IPS-15b (cell line): ENCODE measurements at regions not wholly inside any gene's neighbourhood (a gene's known extent, or its start where the extent isn't known, plus 50 kb on each side); places are given as distances from the start of the nearest gene placed in this dataset.

Experiments
- H3K27me3 ChIP-seq: one replicate; pipeline ENCODE4 v1.6.1; 2013; ENCODE audit warnings: low read length; ENCODE audit not compliant: control insufficient read depth, insufficient read depth
- H3K36me3 ChIP-seq: one replicate; pipeline ENCODE4 v1.6.1; 2013; ENCODE audit warnings: low read length; ENCODE audit not compliant: control insufficient read depth, insufficient read depth
- H3K4me1 ChIP-seq: one replicate; pipeline ENCODE4 v1.6.1; 2013; ENCODE audit warnings: mild to moderate bottlenecking, low read length; ENCODE audit not compliant: control insufficient read depth, insufficient read depth
- H3K4me3 ChIP-seq: one replicate; pipeline ENCODE4 v1.5.1; 2013; ENCODE audit warnings: low read depth, low read length
- H3K9ac ChIP-seq: one replicate; pipeline ENCODE4 v1.6.1; 2013; ENCODE audit warnings: low read depth, mild to moderate bottlenecking, low read length
- H3K9me3 ChIP-seq: one replicate; pipeline ENCODE4 v1.6.1; 2013; ENCODE audit warnings: mild to moderate bottlenecking, low read length; ENCODE audit not compliant: control insufficient read depth, insufficient read depth

GRCh38 chr9:91132576-91133073 lies 229.1 kb downstream of the AUH start:
- H3K27me3 ChIP-seq: no peaks in the 10 kb centered on the region
- H3K4me1 ChIP-seq: no peaks in the 10 kb centered on the region
- no peaks in the 10 kb centered on the region for H3K36me3 ChIP-seq
- H3K9me3 ChIP-seq: no peaks in the 10 kb centered on the region
- no peak overlapping the region for H3K4me3 ChIP-seq
- H3K9ac ChIP-seq: no peak overlapping the region

GRCh38 chr9:91134608-91135007 lies 227.1 kb downstream of the AUH start:
- H3K27me3 ChIP-seq: no peaks in the 10 kb centered on the region
- no peaks in the 10 kb centered on the region for H3K36me3 ChIP-seq
- H3K4me1 ChIP-seq: no peaks in the 10 kb centered on the region
- no peak overlapping the region for H3K9ac ChIP-seq
- no peak overlapping the region for H3K4me3 ChIP-seq
- no peaks in the 10 kb centered on the region for H3K9me3 ChIP-seq

GRCh38 chr9:91137391-91137790 lies 224.3 kb downstream of the AUH start:
- H3K36me3 ChIP-seq: no peaks in the 10 kb centered on the region

GRCh38 chr9:91138760-91139159 lies 223.0 kb downstream of the AUH start:
- no peaks in the 10 kb centered on the region for H3K9me3 ChIP-seq
- no peak overlapping the region for H3K4me3 ChIP-seq
- H3K27me3 ChIP-seq: no peaks in the 10 kb centered on the region
- H3K36me3 ChIP-seq: no peaks in the 10 kb centered on the region
- no peaks in the 10 kb centered on the region for H3K4me1 ChIP-seq
- H3K9ac ChIP-seq: no peak overlapping the region

More at GRCh38 chr9:91137391-91137790, 224.3 kb downstream of the AUH start:
- no peaks in the 10 kb centered on the region for H3K4me1 ChIP-seq
- no peaks in the 10 kb centered on the region for H3K27me3 ChIP-seq
- no peak overlapping the region for H3K4me3 ChIP-seq
- no peak overlapping the region for H3K9ac ChIP-seq
- no peaks in the 10 kb centered on the region for H3K9me3 ChIP-seq

GRCh38 chr9:91141407-91141965 lies 220.2 kb downstream of the AUH start:
- no peak overlapping the region for H3K9ac ChIP-seq
- no peaks in the 10 kb centered on the region for H3K9me3 ChIP-seq
- H3K4me3 ChIP-seq: no peak overlapping the region
- no peaks in the 10 kb centered on the region for H3K36me3 ChIP-seq
- no peaks in the 10 kb centered on the region for H3K27me3 ChIP-seq
- no peaks in the 10 kb centered on the region for H3K4me1 ChIP-seq

GRCh38 chr9:91143162-91143561 lies 218.6 kb downstream of the AUH start:
- Histone ChIP-seq H3K9ac (no peak overlapping the region), H3K36me3 (no peaks in the 10 kb centered on the region), H3K4me1 (peaks cover 4% of the 10 kb centered on the region), H3K9me3 (no peaks in the 10 kb centered on the region), H3K27me3 (no peaks in the 10 kb centered on the region), H3K4me3 (no peak overlapping the region)

- Histone ChIP-seq H3K9me3 (no peaks in the 10 kb centered on the region), H3K36me3 (no peaks in the 10 kb centered on the region), H3K9ac (no peak overlapping the region), H3K27me3 (no peaks in the 10 kb centered on the region), H3K4me1 (peaks cover 8% of the 10 kb centered on the region), H3K4me3 (no peak overlapping the region)
These were observed 218.1 kb downstream of the AUH start for GRCh38 chr9:91143642-91144041.

GRCh38 chr9:91144769-91145168 lies 216.9 kb downstream of the AUH start:
- Histone ChIP-seq H3K27me3 (no peaks in the 10 kb centered on the region), H3K36me3 (no peaks in the 10 kb centered on the region), H3K9ac (no peak overlapping the region), H3K9me3 (no peaks in the 10 kb centered on the region), H3K4me1 (peaks cover 8% of the 10 kb centered on the region), H3K4me3 (no peak overlapping the region)

GRCh38 chr9:91145496-91145895 lies 216.2 kb downstream of the AUH start:
- Histone ChIP-seq H3K4me1 (peaks cover 8% of the 10 kb centered on the region), H3K9me3 (no peaks in the 10 kb centered on the region), H3K9ac (no peak overlapping the region), H3K27me3 (no peaks in the 10 kb centered on the region), H3K36me3 (no peaks in the 10 kb centered on the region), H3K4me3 (no peak overlapping the region)

GRCh38 chr9:91146391-91147019 lies 215.2 kb downstream of the AUH start:
- Histone ChIP-seq H3K4me1 (peaks cover 8% of the 10 kb centered on the region), H3K9me3 (no peaks in the 10 kb centered on the region), H3K4me3 (no peak overlapping the region), H3K9ac (no peak overlapping the region), H3K36me3 (no peaks in the 10 kb centered on the region), H3K27me3 (no peaks in the 10 kb centered on the region)

GRCh38 chr9:91147079-91147708 lies 214.5 kb downstream of the AUH start:
- Histone ChIP-seq H3K4me3 (no peak overlapping the region), H3K9me3 (no peaks in the 10 kb centered on the region), H3K27me3 (no peaks in the 10 kb centered on the region), H3K9ac (no peak overlapping the region), H3K36me3 (no peaks in the 10 kb centered on the region), H3K4me1 (peaks cover 8% of the 10 kb centered on the region)

- Histone ChIP-seq H3K36me3 (no peaks in the 10 kb centered on the region), H3K9ac (no peak overlapping the region), H3K4me1 (peaks cover 8% of the 10 kb centered on the region), H3K4me3 (no peak overlapping the region), H3K27me3 (no peaks in the 10 kb centered on the region), H3K9me3 (no peaks in the 10 kb centered on the region)
These were observed 213.4 kb downstream of the AUH start for GRCh38 chr9:91148306-91148705.
